Gastrocnemius medialis (tissue), 4 donors: ENCODE measurements at regions not wholly inside any gene's neighbourhood (a gene's known extent, or its start where the extent isn't known, plus 50 kb on each side); places are given as distances from the start of the nearest gene placed in this dataset.

Experiments
- CTCF ChIP-seq, 5 experiments: fragments of 450-650 bp in 3 of 5; fragments of 200-600 bp in 2 of 5; sonication (generic) in 2 of 5; IDR thresholded peaks in 4 of 5; conservative IDR thresholded peaks in 1 of 5; 1 replicate in 4 of 5; 2 replicates in 1 of 5; pipeline ENCODE4 v1.5.1; 2016 to 2019; ENCODE audit warnings: antibody characterized with exemption in 5 of 5, mild to moderate bottlenecking in 3 of 5, moderate library complexity in 3 of 5
- POLR2A ChIP-seq, 2 donors: fragments of 450-650 bp; IDR thresholded peaks; one replicate each; pipeline ENCODE4 v1.6.1; 2017; ENCODE audit warnings: antibody characterized with exemption in 2 of 2, mild to moderate bottlenecking in 2 of 2, moderate library complexity in 2 of 2

- TF ChIP-seq POLR2A (IDR thresholded peaks at IDR 0.05) (no peak), CTCF (IDR thresholded peaks at IDR 0.05 in 4 of 5, conservative IDR thresholded peaks at IDR 0.05 in 1 of 5) (no peak)
Observed at GRCh38 chr10:111944331-111944730, 239.2 kb downstream of the GPAM start.
